ENCODE measurements at regions not wholly inside any gene's neighbourhood (a gene's known extent, or its start where the extent isn't known, plus 50 kb on each side); places are given as distances from the start of the nearest gene placed in this dataset.

DNA sequence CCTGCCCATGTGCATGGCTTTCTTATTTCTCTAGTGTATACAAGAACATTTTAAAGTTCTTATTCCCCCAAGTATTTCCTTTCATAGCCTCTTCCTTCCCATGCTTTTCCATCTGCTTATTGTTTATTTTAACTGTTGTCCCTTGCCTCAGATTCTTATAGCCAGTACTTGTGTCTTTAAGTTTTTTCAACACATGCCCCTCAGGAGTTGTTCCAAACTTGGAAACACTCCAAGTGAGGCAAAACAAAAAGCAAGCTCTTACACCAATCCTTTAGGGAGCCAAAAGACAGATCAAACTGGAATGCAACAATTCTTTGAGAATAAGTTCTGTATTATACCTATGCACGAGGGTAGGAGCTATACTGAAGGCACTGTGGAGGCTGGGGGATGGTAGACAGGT is 222.0 kb upstream of the STK26 start:
- POLR2A ChIA-PET = interaction anchor here (0.5 kb wide), 1 partner anchor 1409 kb away, joined by 3 read pairs; no protein-coding TSS in a partner anchor
- Histone ChIP-seq H3K4me1 (ENCODE audit: control insufficient read depth, insufficient read depth, low read length) (no peaks in the 10 kb centered on the region; the same call in 1 of the 2 replicates), H3K4me3 (ENCODE audit: low read depth, low read length) (no peak overlapping the region), H3K9me3 (ENCODE audit: control insufficient read depth, insufficient read depth, low read depth, low read length) (no peaks in the 10 kb centered on the region), H3K27ac (ENCODE audit: extremely low read depth, low read depth, low read length) (no peak overlapping the region), H3K36me3 (ENCODE audit: control insufficient read depth in 2 of 2, insufficient read depth in 1 of 2, low read length in 2 of 2) (peaks cover 0 to 7% of the 10 kb centered on the region in 2 experiments; a peak in 2 of 3 replicates)
- TF ChIP-seq SP3 (tag by site-specific recombination; IDR thresholded peaks at IDR 0.05) = no peak
- TF ChIP-seq, protein P1, sequence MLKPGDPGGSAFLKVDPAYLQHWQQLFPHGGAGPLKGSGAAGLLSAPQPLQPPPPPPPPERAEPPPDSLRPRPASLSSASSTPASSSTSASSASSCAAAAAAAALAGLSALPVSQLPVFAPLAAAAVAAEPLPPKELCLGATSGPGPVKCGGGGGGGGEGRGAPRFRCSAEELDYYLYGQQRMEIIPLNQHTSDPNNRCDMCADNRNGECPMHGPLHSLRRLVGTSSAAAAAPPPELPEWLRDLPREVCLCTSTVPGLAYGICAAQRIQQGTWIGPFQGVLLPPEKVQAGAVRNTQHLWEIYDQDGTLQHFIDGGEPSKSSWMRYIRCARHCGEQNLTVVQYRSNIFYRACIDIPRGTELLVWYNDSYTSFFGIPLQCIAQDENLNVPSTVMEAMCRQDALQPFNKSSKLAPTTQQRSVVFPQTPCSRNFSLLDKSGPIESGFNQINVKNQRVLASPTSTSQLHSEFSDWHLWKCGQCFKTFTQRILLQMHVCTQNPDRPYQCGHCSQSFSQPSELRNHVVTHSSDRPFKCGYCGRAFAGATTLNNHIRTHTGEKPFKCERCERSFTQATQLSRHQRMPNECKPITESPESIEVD (tag by site-specific recombination; IDR thresholded peaks at IDR 0.05) = 0 out of 2 replicates have a peak, but pooled peaks have one; percentile 19
- CTCF ChIA-PET = interaction anchor here (0.6 to 3.0 kb wide), 11 partner anchors 9 to 810 kb away, joined by 3 to 13 read pairs (median 4); no protein-coding TSS in a partner anchor

DNA sequence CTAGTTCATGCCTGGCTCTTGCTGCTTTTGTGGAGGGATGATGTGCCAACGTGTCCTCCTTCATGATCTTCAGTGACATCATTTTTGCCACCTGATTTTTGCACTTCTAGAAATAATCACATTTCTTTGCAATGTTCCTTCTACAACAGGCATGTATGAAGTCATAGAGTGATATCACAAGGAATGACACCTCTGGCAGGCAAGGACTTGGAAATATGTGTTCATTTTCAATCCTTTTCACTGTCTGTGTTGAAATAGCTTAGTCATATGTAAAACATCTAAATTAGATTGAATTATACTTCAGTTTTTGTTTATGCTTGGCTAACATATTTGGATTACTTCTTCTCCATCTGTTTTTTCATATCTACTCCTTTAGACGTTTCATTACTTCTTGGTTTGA is 221.2 kb upstream of the STK26 start:
- ChIA-PET CTCF (interaction anchor here (0.6 to 3.0 kb wide), 16 partner anchors 9 to 717 kb away, joined by 3 to 13 read pairs (median 4); partner anchors contain the start of gene RAP2C), POLR2A (interaction anchor here (1.0 kb wide), 1 partner anchor 10 kb away, joined by 3 read pairs; no protein-coding TSS in a partner anchor)
- H3K9me3 ChIP-seq (ENCODE audit: control insufficient read depth, insufficient read depth, low read depth, low read length) = no peaks in the 10 kb centered on the region
- H3K27ac ChIP-seq (ENCODE audit: extremely low read depth, low read depth, low read length) = no peak overlapping the region
- no peaks in the 10 kb centered on the region; the same call in 1 of the 2 replicates for H3K4me1 ChIP-seq (ENCODE audit: control insufficient read depth, insufficient read depth, low read length)
- TF ChIP-seq, protein P2, sequence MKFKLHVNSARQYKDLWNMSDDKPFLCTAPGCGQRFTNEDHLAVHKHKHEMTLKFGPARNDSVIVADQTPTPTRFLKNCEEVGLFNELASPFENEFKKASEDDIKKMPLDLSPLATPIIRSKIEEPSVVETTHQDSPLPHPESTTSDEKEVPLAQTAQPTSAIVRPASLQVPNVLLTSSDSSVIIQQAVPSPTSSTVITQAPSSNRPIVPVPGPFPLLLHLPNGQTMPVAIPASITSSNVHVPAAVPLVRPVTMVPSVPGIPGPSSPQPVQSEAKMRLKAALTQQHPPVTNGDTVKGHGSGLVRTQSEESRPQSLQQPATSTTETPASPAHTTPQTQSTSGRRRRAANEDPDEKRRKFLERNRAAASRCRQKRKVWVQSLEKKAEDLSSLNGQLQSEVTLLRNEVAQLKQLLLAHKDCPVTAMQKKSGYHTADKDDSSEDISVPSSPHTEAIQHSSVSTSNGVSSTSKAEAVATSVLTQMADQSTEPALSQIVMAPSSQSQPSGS (tag by site-specific recombination; IDR thresholded peaks at IDR 0.05; ENCODE audit: low read depth) = peak; percentile 68
- TF ChIP-seq OSR2 (tag by site-specific recombination; IDR thresholded peaks at IDR 0.05) (no peak), ZBTB21 (tag by site-specific recombination; IDR thresholded peaks at IDR 0.05) (0 out of 2 replicates have a peak, but pooled peaks have one; percentile 10), ZNF19 (tag by site-specific recombination; IDR thresholded peaks at IDR 0.05; ENCODE audit: low read depth) (no peak), ZNF416 (tag by site-specific recombination; IDR thresholded peaks at IDR 0.05) (no peak)
- peaks cover 0 to 3% of the 10 kb centered on the region in 2 experiments; a peak in 2 of 3 replicates for H3K36me3 ChIP-seq (ENCODE audit: control insufficient read depth in 2 of 2, insufficient read depth in 1 of 2, low read length in 2 of 2)
- H3K4me3 ChIP-seq (ENCODE audit: low read depth, low read length) = no peak overlapping the region

DNA sequence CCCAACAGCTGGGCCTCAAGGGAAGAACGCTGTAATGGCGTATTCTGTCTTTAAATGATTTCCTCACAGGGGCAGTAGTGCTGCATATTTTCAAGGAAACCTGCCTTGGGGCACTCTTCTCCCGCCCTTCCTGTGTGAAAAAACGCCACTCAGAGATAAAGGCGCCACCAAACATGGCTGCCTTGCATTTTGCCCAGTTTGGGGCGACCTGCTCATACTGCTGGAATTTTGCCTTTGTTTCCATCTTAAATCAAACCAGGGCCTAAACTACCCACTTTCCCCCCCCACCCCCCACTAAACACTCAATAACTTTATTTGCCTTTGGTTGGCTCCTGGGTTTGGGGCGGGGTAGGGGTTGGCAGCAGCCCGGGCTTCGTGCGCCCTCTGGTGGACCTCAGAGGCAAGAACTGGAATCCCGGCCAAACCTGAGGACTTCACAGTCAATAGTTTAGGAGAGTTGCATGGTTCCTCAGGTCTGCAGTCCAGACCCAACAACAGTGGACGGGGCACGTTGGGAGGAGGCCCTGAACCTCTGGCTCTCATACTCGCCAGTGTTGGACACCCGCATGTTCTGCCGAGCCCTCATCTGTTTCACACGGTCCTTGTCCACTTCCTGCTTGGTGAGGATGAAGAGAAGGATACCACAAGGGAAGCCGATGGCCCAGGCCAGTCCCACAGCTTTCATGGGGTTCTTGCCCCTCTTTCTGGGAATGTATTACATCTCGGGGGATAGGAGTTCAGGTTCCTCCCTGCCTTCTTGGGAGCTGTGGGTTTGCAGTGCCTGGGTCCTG is 220.1 kb upstream of the STK26 start:
- H3K27ac ChIP-seq (ENCODE audit: extremely low read depth, low read depth, low read length) = peak overlapping the region; percentile 67
- CTCF ChIA-PET = interaction anchor here (0.6 to 3.0 kb wide), 17 partner anchors 7 to 771 kb away, joined by 3 to 13 read pairs (median 4); no protein-coding TSS in a partner anchor
- TF ChIP-seq ZNF138 (tag by site-specific recombination; IDR thresholded peaks at IDR 0.05; ENCODE audit: borderline replicate concordance) = no peak
- no peak for TF ChIP-seq SALL2 (tag by site-specific recombination; IDR thresholded peaks at IDR 0.05; ENCODE audit: borderline replicate concordance)
- no peak for TF ChIP-seq ZNF510 (tag by site-specific recombination; IDR thresholded peaks at IDR 0.05; ENCODE audit: insufficient replicate concordance)
- no peak for TF ChIP-seq SETDB1 (IDR thresholded peaks at IDR 0.05; ENCODE audit: insufficient read length, low read length)
- TF ChIP-seq, protein P3, sequence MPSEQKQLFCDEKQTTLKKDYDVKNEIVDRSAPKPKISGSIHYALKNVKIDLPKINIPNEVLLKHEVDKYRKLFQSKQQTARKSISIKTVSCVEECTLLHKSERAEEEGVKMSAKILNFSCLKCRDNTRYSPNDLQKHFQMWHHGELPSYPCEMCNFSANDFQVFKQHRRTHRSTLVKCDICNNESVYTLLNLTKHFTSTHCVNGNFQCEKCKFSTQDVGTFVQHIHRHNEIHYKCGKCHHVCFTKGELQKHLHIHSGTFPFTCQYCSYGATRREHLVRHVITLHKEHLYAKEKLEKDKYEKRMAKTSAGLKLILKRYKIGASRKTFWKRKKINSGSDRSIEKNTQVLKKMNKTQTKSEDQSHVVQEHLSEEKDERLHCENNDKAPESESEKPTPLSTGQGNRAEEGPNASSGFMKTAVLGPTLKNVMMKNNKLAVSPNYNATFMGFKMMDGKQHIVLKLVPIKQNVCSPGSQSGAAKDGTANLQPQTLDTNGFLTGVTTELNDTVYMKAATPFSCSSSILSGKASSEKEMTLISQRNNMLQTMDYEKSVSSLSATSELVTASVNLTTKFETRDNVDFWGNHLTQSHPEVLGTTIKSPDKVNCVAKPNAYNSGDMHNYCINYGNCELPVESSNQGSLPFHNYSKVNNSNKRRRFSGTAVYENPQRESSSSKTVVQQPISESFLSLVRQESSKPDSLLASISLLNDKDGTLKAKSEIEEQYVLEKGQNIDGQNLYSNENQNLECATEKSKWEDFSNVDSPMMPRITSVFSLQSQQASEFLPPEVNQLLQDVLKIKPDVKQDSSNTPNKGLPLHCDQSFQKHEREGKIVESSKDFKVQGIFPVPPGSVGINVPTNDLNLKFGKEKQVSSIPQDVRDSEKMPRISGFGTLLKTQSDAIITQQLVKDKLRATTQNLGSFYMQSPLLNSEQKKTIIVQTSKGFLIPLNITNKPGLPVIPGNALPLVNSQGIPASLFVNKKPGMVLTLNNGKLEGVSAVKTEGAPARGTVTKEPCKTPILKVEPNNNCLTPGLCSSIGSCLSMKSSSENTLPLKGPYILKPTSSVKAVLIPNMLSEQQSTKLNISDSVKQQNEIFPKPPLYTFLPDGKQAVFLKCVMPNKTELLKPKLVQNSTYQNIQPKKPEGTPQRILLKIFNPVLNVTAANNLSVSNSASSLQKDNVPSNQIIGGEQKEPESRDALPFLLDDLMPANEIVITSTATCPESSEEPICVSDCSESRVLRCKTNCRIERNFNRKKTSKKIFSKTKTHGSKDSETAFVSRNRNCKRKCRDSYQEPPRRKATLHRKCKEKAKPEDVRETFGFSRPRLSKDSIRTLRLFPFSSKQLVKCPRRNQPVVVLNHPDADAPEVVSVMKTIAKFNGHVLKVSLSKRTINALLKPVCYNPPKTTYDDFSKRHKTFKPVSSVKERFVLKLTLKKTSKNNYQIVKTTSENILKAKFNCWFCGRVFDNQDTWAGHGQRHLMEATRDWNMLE (tag by site-specific recombination; conservative IDR thresholded peaks at IDR 0.05; ENCODE audit: low read depth) = no peak
- TF ChIP-seq ZNF654 (tag by site-specific recombination; IDR thresholded peaks at IDR 0.05; ENCODE audit: low read depth) = peak; percentile 69
- TF ChIP-seq, protein P4, sequence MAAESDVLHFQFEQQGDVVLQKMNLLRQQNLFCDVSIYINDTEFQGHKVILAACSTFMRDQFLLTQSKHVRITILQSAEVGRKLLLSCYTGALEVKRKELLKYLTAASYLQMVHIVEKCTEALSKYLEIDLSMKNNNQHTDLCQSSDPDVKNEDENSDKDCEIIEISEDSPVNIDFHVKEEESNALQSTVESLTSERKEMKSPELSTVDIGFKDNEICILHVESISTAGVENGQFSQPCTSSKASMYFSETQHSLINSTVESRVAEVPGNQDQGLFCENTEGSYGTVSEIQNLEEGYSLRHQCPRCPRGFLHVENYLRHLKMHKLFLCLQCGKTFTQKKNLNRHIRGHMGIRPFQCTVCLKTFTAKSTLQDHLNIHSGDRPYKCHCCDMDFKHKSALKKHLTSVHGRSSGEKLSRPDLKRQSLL (tag by site-specific recombination; IDR thresholded peaks at IDR 0.05) = no peak
- TF ChIP-seq, protein P5, sequence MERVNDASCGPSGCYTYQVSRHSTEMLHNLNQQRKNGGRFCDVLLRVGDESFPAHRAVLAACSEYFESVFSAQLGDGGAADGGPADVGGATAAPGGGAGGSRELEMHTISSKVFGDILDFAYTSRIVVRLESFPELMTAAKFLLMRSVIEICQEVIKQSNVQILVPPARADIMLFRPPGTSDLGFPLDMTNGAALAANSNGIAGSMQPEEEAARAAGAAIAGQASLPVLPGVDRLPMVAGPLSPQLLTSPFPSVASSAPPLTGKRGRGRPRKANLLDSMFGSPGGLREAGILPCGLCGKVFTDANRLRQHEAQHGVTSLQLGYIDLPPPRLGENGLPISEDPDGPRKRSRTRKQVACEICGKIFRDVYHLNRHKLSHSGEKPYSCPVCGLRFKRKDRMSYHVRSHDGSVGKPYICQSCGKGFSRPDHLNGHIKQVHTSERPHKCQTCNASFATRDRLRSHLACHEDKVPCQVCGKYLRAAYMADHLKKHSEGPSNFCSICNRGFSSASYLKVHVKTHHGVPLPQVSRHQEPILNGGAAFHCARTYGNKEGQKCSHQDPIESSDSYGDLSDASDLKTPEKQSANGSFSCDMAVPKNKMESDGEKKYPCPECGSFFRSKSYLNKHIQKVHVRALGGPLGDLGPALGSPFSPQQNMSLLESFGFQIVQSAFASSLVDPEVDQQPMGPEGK (tag by site-specific recombination; IDR thresholded peaks at IDR 0.05) = peak; percentile 65
- no peak for TF ChIP-seq ZNF391 (tag by site-specific recombination; IDR thresholded peaks at IDR 0.05; ENCODE audit: borderline replicate concordance, low read depth)

More for the DNA sequence above, 220.1 kb upstream of the STK26 start:
- peaks cover 0 to 3% of the 10 kb centered on the region in 2 experiments; a peak in 2 of 3 replicates for H3K36me3 ChIP-seq (ENCODE audit: control insufficient read depth in 2 of 2, insufficient read depth in 1 of 2, low read length in 2 of 2)
- H3K4me3 ChIP-seq (ENCODE audit: low read depth, low read length) = peak overlapping the region; percentile 6
- H3K9me3 ChIP-seq (ENCODE audit: control insufficient read depth, insufficient read depth, low read depth, low read length) = no peaks in the 10 kb centered on the region
- H3K4me1 ChIP-seq (ENCODE audit: control insufficient read depth, insufficient read depth, low read length) = no peaks in the 10 kb centered on the region; the same call in 1 of the 2 replicates
- POLR2A ChIA-PET = interaction anchor here (0.9 to 1.0 kb wide), 2 partner anchors 9 to 50 kb away, joined by 3 read pairs; no protein-coding TSS in a partner anchor

Data from HEK293 (cell line).